ENCODE measurements at regions not wholly inside any gene's neighbourhood (a gene's known extent, or its start where the extent isn't known, plus 50 kb on each side); places are given as distances from the start of the nearest gene placed in this dataset.

DNA sequence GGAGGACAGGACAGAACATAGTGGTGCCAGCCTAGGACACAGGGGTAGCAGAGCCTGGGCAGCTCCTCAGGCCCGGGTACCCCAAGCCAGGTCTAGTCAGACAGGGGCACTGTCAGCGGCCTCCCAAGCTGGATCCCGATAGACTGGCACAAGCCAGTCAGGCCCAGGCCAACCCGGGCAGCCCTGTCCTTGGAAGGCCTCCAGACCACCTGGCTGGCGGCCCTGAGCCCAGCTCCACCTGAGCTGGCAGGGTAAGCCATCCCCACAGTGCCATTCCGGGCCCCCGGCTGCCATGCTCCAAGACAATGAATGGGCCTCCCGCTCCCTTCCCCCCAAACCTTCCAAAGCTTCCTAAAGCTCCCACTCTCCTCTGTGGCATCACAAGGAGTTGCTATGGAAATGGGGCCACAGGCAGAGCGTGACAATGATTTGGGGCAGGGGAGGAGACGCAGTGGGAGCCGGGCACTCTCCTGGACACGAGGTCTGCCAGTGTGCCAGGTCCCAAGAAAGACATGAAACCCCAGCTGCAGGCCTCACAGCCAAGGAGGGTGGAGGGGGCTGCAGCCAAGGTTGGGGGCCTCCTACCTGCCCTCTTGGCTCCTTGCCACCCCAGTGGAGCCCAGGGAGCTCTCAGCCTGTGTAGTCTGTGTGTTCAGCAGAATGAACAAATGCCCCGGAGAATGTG, 165.6 kb upstream of the LINGO1 start:
- H3K4me1 ChIP-seq (ENCODE audit: control insufficient read depth, insufficient read depth, low read depth, low read length) = no peaks in the 10 kb centered on the region

DNA sequence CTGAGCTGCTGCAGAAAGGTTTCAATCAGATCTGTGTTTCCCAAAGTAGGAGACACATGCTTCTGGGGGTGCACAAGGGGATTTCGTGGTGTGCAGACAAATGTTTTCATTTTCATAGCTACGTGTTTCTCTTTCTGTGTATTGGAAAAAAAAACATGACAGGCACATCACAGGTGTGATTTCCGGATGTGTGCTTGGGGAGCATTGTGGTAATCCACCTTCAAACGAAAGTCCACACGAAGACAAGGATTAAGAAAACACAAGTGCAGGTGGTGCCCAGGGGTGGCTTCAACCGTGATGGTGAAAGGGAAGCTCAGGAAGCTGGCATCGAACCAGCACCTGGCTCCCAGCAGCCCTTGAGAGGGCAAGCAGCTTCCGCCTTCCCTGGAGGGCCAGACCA, 164.6 kb upstream of the LINGO1 start:
- Histone ChIP-seq H3K4me3 (ENCODE audit: insufficient read depth in 1 of 2, low read depth in 1 of 2, low read length in 2 of 2) (no peak overlapping the region), H3K79me1 (replicated peaks; ENCODE audit: low read length, poor library complexity, severe bottlenecking) (no peaks in the 10 kb centered on the region), H2AFZ (ENCODE audit: low read depth, low read length) (no peak overlapping the region), H2BK15ac (ENCODE audit: low read depth, poor library complexity, severe bottlenecking) (no peak overlapping the region), H3K9me3 (ENCODE audit: control insufficient read depth, low read length) (no peaks in the 10 kb centered on the region), H3K14ac (ENCODE audit: low read length in 2 of 2) (no peak overlapping the region), H3K23ac (ENCODE audit: low read length in 2 of 2) (no peak overlapping the region), H3K27ac (ENCODE audit: low read length, poor library complexity, severe bottlenecking) (no peak overlapping the region), H3K27me3 (ENCODE audit: control insufficient read depth in 1 of 2, insufficient read depth in 1 of 2, low read length in 2 of 2) (peaks cover 41 to 70% of the 10 kb centered on the region in 2 experiments), H3K4ac (ENCODE audit: low read depth in 1 of 2, low read length in 2 of 2) (no peak overlapping the region), H2BK5ac (ENCODE audit: low read depth, low read length, poor library complexity, severe bottlenecking) (no peak overlapping the region), H2BK12ac (ENCODE audit: low read length in 2 of 2) (no peak overlapping the region), H3K18ac (ENCODE audit: low read depth in 1 of 2, low read length in 2 of 2) (no peak overlapping the region), H2AK5ac (ENCODE audit: low read length, severe bottlenecking) (no peak overlapping the region), H4K91ac (ENCODE audit: low read length) (no peak overlapping the region), H2BK120ac (ENCODE audit: low read depth, low read length) (no peak overlapping the region), H4K8ac (ENCODE audit: low read length) (no peak overlapping the region), H3K36me3 (ENCODE audit: control insufficient read depth in 1 of 2, insufficient read depth in 2 of 2, low read depth in 1 of 2, low read length in 2 of 2) (no peaks in the 10 kb centered on the region), H3K4me2 (ENCODE audit: low read length, poor library complexity, severe bottlenecking) (no peak overlapping the region), H3K4me1 (ENCODE audit: control insufficient read depth, insufficient read depth, low read depth, low read length) (no peaks in the 10 kb centered on the region), H3K9ac (ENCODE audit: low read length) (no peak overlapping the region)
- no peak for DNase-seq
- WGBS = 73% methylated on average over 8 of the region's 8 CpGs

More for the DNA sequence above, 165.6 kb upstream of the LINGO1 start:
- Histone ChIP-seq H3K23ac (ENCODE audit: low read length in 2 of 2) (no peak overlapping the region), H3K79me1 (replicated peaks; ENCODE audit: low read length, poor library complexity, severe bottlenecking) (no peaks in the 10 kb centered on the region), H4K8ac (ENCODE audit: low read length) (no peak overlapping the region), H3K14ac (ENCODE audit: low read length in 2 of 2) (no peak overlapping the region), H2BK120ac (ENCODE audit: low read depth, low read length) (no peak overlapping the region), H3K36me3 (ENCODE audit: control insufficient read depth in 1 of 2, insufficient read depth in 2 of 2, low read depth in 1 of 2, low read length in 2 of 2) (no peaks in the 10 kb centered on the region), H4K91ac (ENCODE audit: low read length) (no peak overlapping the region), H2BK15ac (ENCODE audit: low read depth, poor library complexity, severe bottlenecking) (no peak overlapping the region), H2AK5ac (ENCODE audit: low read length, severe bottlenecking) (no peak overlapping the region), H2AFZ (ENCODE audit: low read depth, low read length) (no peak overlapping the region), H3K18ac (ENCODE audit: low read depth in 1 of 2, low read length in 2 of 2) (no peak overlapping the region), H3K9me3 (ENCODE audit: control insufficient read depth, low read length) (no peaks in the 10 kb centered on the region), H3K4me3 (ENCODE audit: insufficient read depth in 1 of 2, low read depth in 1 of 2, low read length in 2 of 2) (no peak overlapping the region), H2BK5ac (ENCODE audit: low read depth, low read length, poor library complexity, severe bottlenecking) (no peak overlapping the region), H3K9ac (ENCODE audit: low read length) (no peak overlapping the region), H3K4me2 (ENCODE audit: low read length, poor library complexity, severe bottlenecking) (no peak overlapping the region), H3K27ac (ENCODE audit: low read length, poor library complexity, severe bottlenecking) (no peak overlapping the region), H2BK12ac (ENCODE audit: low read length in 2 of 2) (no peak overlapping the region), H3K4ac (ENCODE audit: low read depth in 1 of 2, low read length in 2 of 2) (no peak overlapping the region), H3K27me3 (ENCODE audit: control insufficient read depth in 1 of 2, insufficient read depth in 1 of 2, low read length in 2 of 2) (peaks cover 42 to 67% of the 10 kb centered on the region in 2 experiments)
- 75% methylated on average over 12 of the region's 13 CpGs for WGBS
- DNase-seq = no peak

DNA sequence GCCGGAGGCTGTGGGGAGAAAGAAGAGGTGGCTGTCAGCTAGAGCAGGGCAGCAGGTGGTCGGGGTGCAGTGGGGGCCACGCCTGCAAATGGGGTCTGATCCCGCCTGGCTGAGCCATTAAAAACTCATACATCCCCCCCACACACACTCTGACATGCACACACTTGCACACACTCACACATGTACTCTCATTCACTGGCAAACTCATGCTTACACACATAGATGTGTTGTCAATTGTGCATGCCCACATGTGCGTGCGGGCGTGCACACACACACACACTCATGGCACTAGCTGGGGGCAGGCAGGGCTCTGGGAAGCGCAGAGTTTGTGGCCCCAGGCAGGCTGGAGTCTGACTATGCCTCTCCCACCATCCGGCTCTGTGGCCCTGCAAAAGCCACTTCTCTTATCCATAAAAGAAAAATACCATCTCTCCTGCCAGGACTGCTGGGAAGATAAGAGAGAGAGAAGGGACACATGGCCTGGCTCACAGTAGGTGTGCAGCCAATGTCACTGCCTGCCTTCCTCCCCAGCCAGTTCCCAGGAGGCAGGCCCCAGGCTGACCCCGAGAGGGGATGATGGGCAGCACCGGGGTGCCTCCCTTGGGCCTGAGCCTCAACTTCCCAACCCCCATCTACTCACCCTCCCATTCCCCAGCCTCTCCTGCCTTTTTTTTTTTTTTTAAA, 163.5 kb upstream of the LINGO1 start:
- Histone ChIP-seq H3K27ac (ENCODE audit: low read length, poor library complexity, severe bottlenecking) (no peak overlapping the region), H3K18ac (ENCODE audit: low read depth in 1 of 2, low read length in 2 of 2) (no peak overlapping the region), H2BK5ac (ENCODE audit: low read depth, low read length, poor library complexity, severe bottlenecking) (no peak overlapping the region), H2BK12ac (ENCODE audit: low read length in 2 of 2) (no peak overlapping the region), H3K9me3 (ENCODE audit: control insufficient read depth, low read length) (no peaks in the 10 kb centered on the region), H3K27me3 (ENCODE audit: control insufficient read depth in 1 of 2, insufficient read depth in 1 of 2, low read length in 2 of 2) (peaks cover 45 to 71% of the 10 kb centered on the region in 2 experiments), H2AFZ (ENCODE audit: low read depth, low read length) (no peak overlapping the region), H2BK120ac (ENCODE audit: low read depth, low read length) (no peak overlapping the region), H2BK15ac (ENCODE audit: low read depth, poor library complexity, severe bottlenecking) (no peak overlapping the region), H3K4me1 (ENCODE audit: control insufficient read depth, insufficient read depth, low read depth, low read length) (no peaks in the 10 kb centered on the region), H3K23ac (ENCODE audit: low read length in 2 of 2) (no peak overlapping the region), H3K4me2 (ENCODE audit: low read length, poor library complexity, severe bottlenecking) (no peak overlapping the region), H3K36me3 (ENCODE audit: control insufficient read depth in 1 of 2, insufficient read depth in 2 of 2, low read depth in 1 of 2, low read length in 2 of 2) (no peaks in the 10 kb centered on the region), H2AK5ac (ENCODE audit: low read length, severe bottlenecking) (no peak overlapping the region), H3K14ac (ENCODE audit: low read length in 2 of 2) (no peak overlapping the region), H3K9ac (ENCODE audit: low read length) (no peak overlapping the region), H3K4me3 (ENCODE audit: insufficient read depth in 1 of 2, low read depth in 1 of 2, low read length in 2 of 2) (no peak overlapping the region), H4K91ac (ENCODE audit: low read length) (no peak overlapping the region), H3K4ac (ENCODE audit: low read depth in 1 of 2, low read length in 2 of 2) (no peak overlapping the region), H3K79me1 (replicated peaks; ENCODE audit: low read length, poor library complexity, severe bottlenecking) (no peaks in the 10 kb centered on the region), H4K8ac (ENCODE audit: low read length) (no peak overlapping the region)
- 74% methylated on average over 6 of the region's 11 CpGs for whole genome bisulfite sequencing
- no peak for DNase-seq

DNA sequence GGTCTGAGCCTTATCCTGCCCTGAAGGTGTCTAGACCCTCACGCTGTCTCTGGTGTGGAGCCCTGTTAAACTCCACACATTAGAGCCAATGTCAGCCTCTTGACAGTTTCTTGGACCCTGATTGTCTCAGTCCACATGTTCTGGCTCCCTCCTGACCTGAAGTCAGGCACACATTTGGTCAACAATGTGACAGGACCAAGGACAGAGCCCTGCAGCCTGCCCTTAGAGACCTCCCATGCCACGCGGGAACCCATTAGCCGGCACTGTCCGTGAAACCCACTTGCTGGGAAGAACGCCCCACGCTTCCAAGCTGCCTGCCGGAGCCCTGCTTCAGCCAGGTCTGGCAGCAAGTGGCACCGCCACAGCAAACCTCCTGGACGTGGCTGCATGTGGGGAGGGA, 162.7 kb upstream of the LINGO1 start:
- no peak for DNase-seq
- Histone ChIP-seq H2AK5ac (ENCODE audit: low read length, severe bottlenecking) (no peak overlapping the region), H3K4me1 (ENCODE audit: control insufficient read depth, insufficient read depth, low read depth, low read length) (no peaks in the 10 kb centered on the region), H2AFZ (ENCODE audit: low read depth, low read length) (no peak overlapping the region), H3K4ac (ENCODE audit: low read depth in 1 of 2, low read length in 2 of 2) (no peak overlapping the region), H3K9ac (ENCODE audit: low read length) (no peak overlapping the region), H4K8ac (ENCODE audit: low read length) (no peak overlapping the region), H4K91ac (ENCODE audit: low read length) (no peak overlapping the region), H2BK12ac (ENCODE audit: low read length in 2 of 2) (no peak overlapping the region), H3K9me3 (ENCODE audit: control insufficient read depth, low read length) (no peaks in the 10 kb centered on the region), H2BK5ac (ENCODE audit: low read depth, low read length, poor library complexity, severe bottlenecking) (no peak overlapping the region), H3K18ac (ENCODE audit: low read depth in 1 of 2, low read length in 2 of 2) (no peak overlapping the region), H3K4me2 (ENCODE audit: low read length, poor library complexity, severe bottlenecking) (no peak overlapping the region), H3K23ac (ENCODE audit: low read length in 2 of 2) (no peak overlapping the region), H3K27me3 (ENCODE audit: control insufficient read depth in 1 of 2, insufficient read depth in 1 of 2, low read length in 2 of 2) (peaks cover 52 to 71% of the 10 kb centered on the region in 2 experiments), H3K4me3 (ENCODE audit: insufficient read depth in 1 of 2, low read depth in 1 of 2, low read length in 2 of 2) (no peak overlapping the region), H2BK15ac (ENCODE audit: low read depth, poor library complexity, severe bottlenecking) (no peak overlapping the region), H2BK120ac (ENCODE audit: low read depth, low read length) (no peak overlapping the region), H3K27ac (ENCODE audit: low read length, poor library complexity, severe bottlenecking) (no peak overlapping the region), H3K36me3 (ENCODE audit: control insufficient read depth in 1 of 2, insufficient read depth in 2 of 2, low read depth in 1 of 2, low read length in 2 of 2) (no peaks in the 10 kb centered on the region), H3K14ac (ENCODE audit: low read length in 2 of 2) (no peak overlapping the region), H3K79me1 (replicated peaks; ENCODE audit: low read length, poor library complexity, severe bottlenecking) (no peaks in the 10 kb centered on the region)
- whole genome bisulfite sequencing = 81% methylated on average over 8 of the region's 10 CpGs
